ENCODE measurements at regions not wholly inside any gene's neighbourhood (a gene's known extent, or its start where the extent isn't known, plus 50 kb on each side); places are given as distances from the start of the nearest gene placed in this dataset.

GRCh38 chr6:4372866-4373265 is 237.5 kb upstream of the ECI2 start:
- no peak overlapping the region for H3K4me2 ChIP-seq
- H3K79me2 ChIP-seq (ENCODE audit: insufficient read depth, low read depth) = no peaks in the 10 kb centered on the region
- H3K4me1 ChIP-seq (ENCODE audit: low read depth, poor library complexity, severe bottlenecking) = no peaks in the 10 kb centered on the region
- no peak overlapping the region for H3K4me3 ChIP-seq (IDR thresholded peaks at IDR 0.05; ENCODE audit: insufficient read depth, low read depth, low read length)
- no peak overlapping the region for H3K9ac ChIP-seq
- H3K27ac ChIP-seq = no peak overlapping the region
- H2AFZ ChIP-seq (ENCODE audit: low read depth) = no peak overlapping the region
- no peak for TF ChIP-seq CTCF (conservative IDR thresholded peaks at IDR 0.05; ENCODE audit: low read depth, low read length)
- no peaks in the 10 kb centered on the region for H4K20me1 ChIP-seq (ENCODE audit: insufficient read depth)
- no peaks in the 10 kb centered on the region for H3K36me3 ChIP-seq (ENCODE audit: insufficient read depth)
- H3K27me3 ChIP-seq (ENCODE audit: insufficient read depth, low read depth) = no peaks in the 10 kb centered on the region

DNA sequence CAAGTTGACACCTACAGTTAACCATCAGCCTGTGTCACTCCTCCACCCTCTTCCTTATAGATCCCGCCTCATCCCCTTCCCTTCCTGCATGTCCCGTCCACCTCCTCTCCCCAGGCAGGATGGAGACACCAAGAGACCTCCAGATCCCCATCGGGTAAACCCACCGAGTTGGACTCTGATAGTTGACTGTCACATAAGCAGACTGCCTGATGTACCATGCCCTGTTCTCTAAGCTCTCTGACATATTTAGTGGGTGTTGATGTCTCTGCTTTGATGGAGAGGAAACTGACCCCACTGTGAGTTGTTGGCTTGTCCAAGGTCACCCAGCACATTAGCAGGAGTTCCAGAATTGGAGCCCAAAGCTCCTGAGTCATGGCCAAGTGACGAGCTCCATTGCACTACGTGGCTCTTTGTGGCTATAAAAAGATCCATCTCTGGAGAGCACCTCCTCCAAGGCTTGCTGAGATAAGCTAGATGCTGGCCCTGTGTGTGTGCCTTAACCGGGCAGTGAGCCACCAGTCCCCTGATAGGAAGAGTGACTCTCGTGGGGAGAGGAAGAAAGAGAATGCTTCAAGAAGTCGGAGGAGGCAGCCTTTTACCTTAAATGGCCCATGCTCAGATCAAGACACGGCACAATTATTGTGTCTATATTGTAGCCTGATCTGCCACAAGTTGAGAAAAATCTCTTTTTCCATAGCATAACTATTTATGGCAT is 236.0 kb upstream of the ECI2 start:
- Histone ChIP-seq H3K4me2 (no peak overlapping the region), H3K27ac (no peak overlapping the region), H3K4me1 (ENCODE audit: low read depth, poor library complexity, severe bottlenecking) (no peaks in the 10 kb centered on the region), H3K79me2 (ENCODE audit: insufficient read depth, low read depth) (no peaks in the 10 kb centered on the region), H3K4me3 (IDR thresholded peaks at IDR 0.05; ENCODE audit: insufficient read depth, low read depth, low read length) (no peak overlapping the region), H2AFZ (ENCODE audit: low read depth) (no peak overlapping the region), H3K27me3 (ENCODE audit: insufficient read depth, low read depth) (no peaks in the 10 kb centered on the region), H4K20me1 (ENCODE audit: insufficient read depth) (no peaks in the 10 kb centered on the region), H3K9ac (no peak overlapping the region), H3K36me3 (ENCODE audit: insufficient read depth) (no peaks in the 10 kb centered on the region)
- no peak for TF ChIP-seq CTCF (conservative IDR thresholded peaks at IDR 0.05; ENCODE audit: low read depth, low read length)

- Histone ChIP-seq H3K9ac (no peak overlapping the region), H3K4me1 (ENCODE audit: low read depth, poor library complexity, severe bottlenecking) (no peaks in the 10 kb centered on the region), H3K79me2 (ENCODE audit: insufficient read depth, low read depth) (no peaks in the 10 kb centered on the region), H3K36me3 (ENCODE audit: insufficient read depth) (no peaks in the 10 kb centered on the region), H3K4me3 (IDR thresholded peaks at IDR 0.05; ENCODE audit: insufficient read depth, low read depth, low read length) (no peak overlapping the region), H2AFZ (ENCODE audit: low read depth) (no peak overlapping the region), H3K4me2 (no peak overlapping the region), H3K27me3 (ENCODE audit: insufficient read depth, low read depth) (no peaks in the 10 kb centered on the region), H3K27ac (no peak overlapping the region), H4K20me1 (ENCODE audit: insufficient read depth) (no peaks in the 10 kb centered on the region)
- TF ChIP-seq CTCF (conservative IDR thresholded peaks at IDR 0.05; ENCODE audit: low read depth, low read length) = no peak
Measured at GRCh38 chr6:4370066-4370465, 234.7 kb upstream of the ECI2 start.

- no peak overlapping the region for H3K9ac ChIP-seq
- H3K79me2 ChIP-seq (ENCODE audit: insufficient read depth, low read depth) = no peaks in the 10 kb centered on the region
- no peaks in the 10 kb centered on the region for H3K36me3 ChIP-seq (ENCODE audit: insufficient read depth)
- TF ChIP-seq CTCF (conservative IDR thresholded peaks at IDR 0.05; ENCODE audit: low read depth, low read length) = no peak
- H3K4me3 ChIP-seq (IDR thresholded peaks at IDR 0.05; ENCODE audit: insufficient read depth, low read depth, low read length) = no peak overlapping the region
- H3K4me2 ChIP-seq = no peak overlapping the region
- H3K27ac ChIP-seq = no peak overlapping the region
- no peaks in the 10 kb centered on the region for H3K27me3 ChIP-seq (ENCODE audit: insufficient read depth, low read depth)
- H4K20me1 ChIP-seq (ENCODE audit: insufficient read depth) = no peaks in the 10 kb centered on the region
- no peak overlapping the region for H2AFZ ChIP-seq (ENCODE audit: low read depth)
- H3K4me1 ChIP-seq (ENCODE audit: low read depth, poor library complexity, severe bottlenecking) = no peaks in the 10 kb centered on the region
Measured at GRCh38 chr6:4369616-4370015, 234.2 kb upstream of the ECI2 start.

Measured in KMS-11 (cell line).